Coronary artery (tissue), 2 donors: ENCODE measurements at regions not wholly inside any gene's neighbourhood (a gene's known extent, or its start where the extent isn't known, plus 50 kb on each side); places are given as distances from the start of the nearest gene placed in this dataset.

Experiments
- DNase-seq: peaks from one replicate; pipeline ENCODE4 v3.0.0-alpha.2; 2017; ENCODE audit warnings: low spot score
- H3K27ac ChIP-seq, 2 donors: fragments of 200-600 bp; sonication (generic); one replicate each; pipeline ENCODE4 v1.5.1; 2016 to 2019
- H3K4me3 ChIP-seq: fragments of 200-600 bp; sonication (generic); 2 replicates; pipeline ENCODE4 v1.5.1; 2016; ENCODE audit warnings: mild to moderate bottlenecking, moderate library complexity
- TF ChIP-seq, protein P1 (sequence below): fragments of 200-600 bp; sonication (generic); IDR thresholded peaks from one replicate; pipeline ENCODE4 v1.5.1; 2019; ENCODE audit warnings: antibody characterized with exemption

DNA sequence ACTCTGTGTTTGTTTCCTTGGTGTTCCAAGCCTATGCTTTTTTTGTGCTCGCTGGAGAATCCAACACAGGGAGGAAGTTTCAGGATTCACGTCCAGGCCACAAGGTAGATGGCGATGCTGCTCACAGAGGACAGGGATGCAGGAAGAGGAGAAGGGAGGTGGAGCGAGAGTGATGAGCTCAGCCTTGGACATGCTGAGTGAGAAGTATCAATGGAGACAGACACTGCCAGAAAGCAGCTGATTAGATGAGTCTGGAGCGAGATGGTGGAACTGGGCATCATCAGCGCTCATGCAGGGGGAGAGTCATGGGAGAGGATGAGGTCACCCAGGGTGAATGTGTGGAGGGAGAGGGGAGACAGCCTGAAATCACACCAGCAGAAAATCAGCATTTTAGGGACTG, 110.0 kb downstream of the GLUL start:
- TF ChIP-seq, protein P1, sequence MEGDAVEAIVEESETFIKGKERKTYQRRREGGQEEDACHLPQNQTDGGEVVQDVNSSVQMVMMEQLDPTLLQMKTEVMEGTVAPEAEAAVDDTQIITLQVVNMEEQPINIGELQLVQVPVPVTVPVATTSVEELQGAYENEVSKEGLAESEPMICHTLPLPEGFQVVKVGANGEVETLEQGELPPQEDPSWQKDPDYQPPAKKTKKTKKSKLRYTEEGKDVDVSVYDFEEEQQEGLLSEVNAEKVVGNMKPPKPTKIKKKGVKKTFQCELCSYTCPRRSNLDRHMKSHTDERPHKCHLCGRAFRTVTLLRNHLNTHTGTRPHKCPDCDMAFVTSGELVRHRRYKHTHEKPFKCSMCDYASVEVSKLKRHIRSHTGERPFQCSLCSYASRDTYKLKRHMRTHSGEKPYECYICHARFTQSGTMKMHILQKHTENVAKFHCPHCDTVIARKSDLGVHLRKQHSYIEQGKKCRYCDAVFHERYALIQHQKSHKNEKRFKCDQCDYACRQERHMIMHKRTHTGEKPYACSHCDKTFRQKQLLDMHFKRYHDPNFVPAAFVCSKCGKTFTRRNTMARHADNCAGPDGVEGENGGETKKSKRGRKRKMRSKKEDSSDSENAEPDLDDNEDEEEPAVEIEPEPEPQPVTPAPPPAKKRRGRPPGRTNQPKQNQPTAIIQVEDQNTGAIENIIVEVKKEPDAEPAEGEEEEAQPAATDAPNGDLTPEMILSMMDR, result no peak
- Histone ChIP-seq H3K4me3 (no peak overlapping the region), H3K27ac (no peak overlapping the region)
- no peak for DNase-seq

DNA sequence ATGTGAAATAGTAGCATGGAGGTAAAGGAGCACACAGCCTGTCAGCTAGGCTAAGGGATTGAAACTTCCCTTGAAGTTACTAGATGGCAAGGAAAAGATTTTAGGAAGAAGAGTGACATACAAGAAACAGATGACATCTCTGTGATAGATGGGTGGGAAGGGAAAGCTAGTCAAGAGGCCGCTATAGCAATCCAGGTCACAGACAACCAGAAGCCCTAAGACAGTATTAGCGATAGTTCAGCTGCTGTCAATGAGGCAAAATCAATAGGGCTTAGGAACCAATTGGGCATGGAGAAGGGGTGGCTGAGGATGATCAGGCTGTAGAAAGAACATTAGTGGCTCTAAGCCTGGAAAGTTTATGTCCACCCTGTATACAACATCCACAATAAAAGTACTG, 111.1 kb downstream of the GLUL start:
- no peak for DNase-seq
- Histone ChIP-seq H3K4me3 (no peak overlapping the region), H3K27ac (no peak overlapping the region)
- TF ChIP-seq, protein P1, result no peak

- no peak for DNase-seq
- TF ChIP-seq, protein P1, result no peak
- Histone ChIP-seq H3K4me3 (no peak overlapping the region), H3K27ac (no peak overlapping the region)
These were observed 111.7 kb downstream of the GLUL start for GRCh38 chr1:182279724-182280503.

DNA sequence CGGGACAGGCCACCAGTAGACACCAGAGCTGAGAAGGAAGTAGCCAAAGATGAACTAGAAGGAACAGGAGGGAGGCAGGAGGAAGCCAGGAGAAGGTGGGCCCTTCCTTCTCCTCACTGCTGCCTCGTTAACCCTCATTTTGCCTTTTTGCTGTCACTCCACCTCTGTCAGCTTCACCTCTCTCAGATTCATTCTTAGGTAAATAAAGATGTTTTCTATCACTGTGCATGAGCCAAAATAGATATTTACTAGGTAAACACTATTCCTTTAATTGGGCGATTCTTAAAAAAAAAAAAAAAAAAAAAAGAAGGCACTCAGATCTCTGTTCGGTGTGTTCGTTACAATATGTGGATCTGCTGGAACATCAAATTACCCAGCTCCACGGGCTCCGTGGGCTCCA, 112.3 kb downstream of the GLUL start:
- no peak overlapping the region for H3K4me3 ChIP-seq
- peak overlapping the region in 1 of 2 donors; percentile 16 for H3K27ac ChIP-seq
- TF ChIP-seq, protein P1, result no peak
- no peak for DNase-seq

DNA sequence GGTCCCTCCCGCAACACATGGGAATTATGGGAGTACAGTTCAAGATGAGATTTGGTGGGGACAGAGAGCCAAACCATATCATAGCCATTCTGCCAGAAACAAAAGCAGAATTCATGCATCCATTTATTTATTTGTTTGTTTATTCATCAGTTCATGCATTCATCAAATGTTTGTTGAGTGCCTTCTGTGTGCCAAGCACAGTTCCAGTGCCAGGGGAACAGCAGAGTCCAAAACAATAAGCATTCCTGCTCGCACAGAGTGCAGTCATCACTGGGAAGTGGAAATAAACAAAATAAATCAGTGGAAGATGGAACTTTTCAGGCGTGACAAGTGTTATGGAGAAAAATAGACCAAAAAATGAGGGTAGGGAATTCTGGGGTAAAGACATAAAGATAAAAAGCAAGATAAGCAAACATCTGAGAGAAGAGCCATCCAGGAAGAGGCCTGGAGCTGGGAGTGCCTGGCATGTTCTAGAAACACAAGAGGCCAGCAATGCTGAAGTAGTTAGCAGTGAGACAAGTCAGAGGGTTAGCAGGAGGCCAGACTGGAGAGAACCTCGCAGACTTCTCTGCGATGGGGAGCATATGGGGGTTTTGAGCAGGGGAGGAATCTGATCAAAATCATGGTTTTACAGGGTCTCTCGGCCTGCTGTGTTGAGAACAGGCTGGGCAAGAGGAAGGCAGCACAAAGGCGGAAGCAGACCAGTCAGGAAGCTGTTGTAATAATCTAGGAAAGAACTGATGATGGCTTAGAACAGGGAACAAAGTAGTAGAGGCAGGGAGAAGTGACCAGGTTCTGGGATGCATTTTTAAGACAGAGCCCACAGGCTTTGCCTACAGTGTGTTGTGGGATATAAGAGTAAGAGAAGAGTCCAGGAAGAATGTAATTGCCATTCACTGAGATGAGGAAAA, 113.2 kb downstream of the GLUL start:
- TF ChIP-seq, protein P1, result no peak
- peak overlapping the region in 1 of 2 donors; percentile 16 for H3K27ac ChIP-seq
- no peak for DNase-seq

GRCh38 chr1:182275271-182275670, 116.3 kb downstream of the GLUL start:
- no peak for DNase-seq
- no peak overlapping the region for H3K27ac ChIP-seq
- TF ChIP-seq, protein P1, result no peak
- H3K4me3 ChIP-seq, result no peak overlapping the region

More for the DNA sequence above, 113.2 kb downstream of the GLUL start:
- H3K4me3 ChIP-seq, result no peak overlapping the region
